SK-N-SH (cell line): ENCODE measurements at regions not wholly inside any gene's neighbourhood (a gene's known extent, or its start where the extent isn't known, plus 50 kb on each side); places are given as distances from the start of the nearest gene placed in this dataset.
A peak's percentile ranks its signal among the peaks of the same experiment; 100 is the strongest.

Source experiments
- CTCF ChIA-PET: fragments of 300-600, 350-600 bp; formaldehyde crosslinking; extraction: SDS; loops from one replicate; lab custom pipeline; 2021; lab: Yijun Ruan, JAX
- POLR2A ChIA-PET: fragments of 350-600 bp; sonication (Branson Sonifier 250); formaldehyde crosslinking; extraction: SDS; loops from one replicate; lab custom pipeline; 2020; ENCODE audit warnings: antibody characterized with exemption, inconsistent platforms; lab: Yijun Ruan, JAX
- DNase-seq: peaks from one replicate; pipeline ENCODE4 v3.0.0; 2012
- H2AFZ ChIP-seq: fragments of 200-600 bp; sonication (generic); 2 replicates; pipeline ENCODE4 v1.8.1; 2016; ENCODE audit warnings: antibody characterized with exemption, mild to moderate bottlenecking, low read depth
- H3F3A ChIP-seq: fragments of 200-600 bp; sonication (generic); replicated peaks from 2 replicates; pipeline ENCODE3; 2016; ENCODE audit warnings: antibody characterized with exemption, mild to moderate bottlenecking; ENCODE audit not compliant: insufficient read depth
- H3K27ac ChIP-seq, 2 experiments: fragments of 200-500 bp in 1 of 2; fragments of 200-600 bp in 1 of 2; sonication (Bioruptor generic) in 1 of 2; sonication (generic), shearing (Covaris generic) in 1 of 2; 2 replicates each; pipeline versions ENCODE4 v1.5.1 to v1.6.1; 2014 to 2016; ENCODE audit warnings: low read depth in 2 of 2, inconsistent platforms in 1 of 2, low read length in 1 of 2, mild to moderate bottlenecking in 1 of 2, mixed read lengths in 1 of 2
- H3K27me3 ChIP-seq: fragments of 200-600 bp; sonication (generic), shearing (Covaris generic); 2 replicates; pipeline ENCODE4 v1.6.1; 2016; ENCODE audit warnings: mixed run types; ENCODE audit not compliant: insufficient read depth
- H3K36me3 ChIP-seq, 2 experiments: fragments of 200-500 bp in 1 of 2; fragments of 200-600 bp in 1 of 2; sonication (Bioruptor generic) in 1 of 2; sonication (generic) in 1 of 2; replicated peaks in 1 of 2; 2 replicates each; pipeline versions ENCODE3 to v1.5.1; 2014 to 2016; ENCODE audit warnings: low read length in 1 of 2, mild to moderate bottlenecking in 1 of 2; ENCODE audit not compliant: insufficient read depth in 2 of 2, control insufficient read depth in 1 of 2
- H3K4me1 ChIP-seq, 2 experiments: fragments of 200-500 bp in 1 of 2; fragments of 200-600 bp in 1 of 2; sonication (Bioruptor generic) in 1 of 2; sonication (generic), shearing (Covaris generic) in 1 of 2; 2 replicates each; pipeline versions ENCODE4 v1.5.1 to v1.6.1; 2014 to 2016; ENCODE audit warnings: low read depth in 1 of 2, low read length in 1 of 2, mixed run types in 1 of 2; ENCODE audit not compliant: insufficient read depth in 2 of 2, control insufficient read depth in 1 of 2
- H3K4me2 ChIP-seq: fragments of 200-600 bp; sonication (generic), shearing (Covaris generic); 2 replicates; pipeline ENCODE4 v1.6.1; 2017; ENCODE audit warnings: mixed run types
- H3K4me3 ChIP-seq, 2 experiments: fragments of 200-500 bp in 1 of 2; fragments of 200-600 bp in 1 of 2; sonication (Bioruptor generic) in 1 of 2; sonication (generic), shearing (Covaris generic) in 1 of 2; 2 replicates each; pipeline versions ENCODE4 v1.5.1 to v1.8.1; 2014 to 2016; ENCODE audit warnings: low read depth in 2 of 2, inconsistent platforms in 1 of 2, low read length in 1 of 2, mild to moderate bottlenecking in 1 of 2, mixed read lengths in 1 of 2, moderate library complexity in 1 of 2
- H3K79me2 ChIP-seq: fragments of 200-600 bp; sonication (generic); 2 replicates; pipeline ENCODE4 v1.8.1; 2017; ENCODE audit warnings: mild to moderate bottlenecking; ENCODE audit not compliant: insufficient read depth
- H3K9ac ChIP-seq: fragments of 200-600 bp; sonication (generic); 2 replicates; pipeline ENCODE4 v1.6.1; 2017; ENCODE audit warnings: mixed run types
- H3K9me2 ChIP-seq: fragments of 200-600 bp; sonication (generic); 2 replicates; pipeline ENCODE4 v1.6.1; 2017; ENCODE audit warnings: mixed run types
- H3K9me3 ChIP-seq: fragments of 200-600 bp; sonication (generic); 2 replicates; pipeline ENCODE4 v1.6.1; 2017; ENCODE audit warnings: mixed run types, mild to moderate bottlenecking, moderate library complexity
- H4K20me1 ChIP-seq: fragments of 200-600 bp; sonication (generic); 2 replicates; pipeline ENCODE4 v1.6.1; 2017; ENCODE audit warnings: mild to moderate bottlenecking, mixed run types; ENCODE audit not compliant: insufficient read depth
- GABPA ChIP-seq: IDR thresholded peaks from 2 replicates; pipeline ENCODE4 v1.4.0; 2012; ENCODE audit warnings: low read depth, mild to moderate bottlenecking
- JUND ChIP-seq: IDR thresholded peaks from 2 replicates; pipeline ENCODE4 v1.4.0; 2012
- MEF2A ChIP-seq: IDR thresholded peaks from 2 replicates; pipeline ENCODE4 v1.4.0; 2012; ENCODE audit warnings: low read depth, borderline replicate concordance
- NRF1 ChIP-seq: IDR thresholded peaks from 2 replicates; pipeline ENCODE4 v1.6.1; 2012; ENCODE audit warnings: low read depth, mild to moderate bottlenecking, low read length
- PBX3 ChIP-seq: IDR thresholded peaks from 2 replicates; pipeline ENCODE4; 2012
- RAD21 ChIP-seq: IDR thresholded peaks from 2 replicates; pipeline ENCODE4 v1.6.1; 2012; ENCODE audit warnings: mild to moderate bottlenecking, low read length
- REST ChIP-seq: IDR thresholded peaks from 2 replicates; pipeline ENCODE4 v1.6.1; 2012; ENCODE audit warnings: mild to moderate bottlenecking, low read depth, low read length, moderate library complexity
- RXRA ChIP-seq: IDR thresholded peaks from 2 replicates; pipeline ENCODE4 v1.4.0; 2012; ENCODE audit warnings: low read depth, mild to moderate bottlenecking, borderline replicate concordance
- TCF12 ChIP-seq: IDR thresholded peaks from 2 replicates; pipeline ENCODE4 v1.4.0; 2012
- TEAD4 ChIP-seq: IDR thresholded peaks from 2 replicates; pipeline ENCODE4 v1.4.0; 2012; ENCODE audit warnings: mild to moderate bottlenecking, borderline replicate concordance; ENCODE audit not compliant: insufficient read depth
- USF1 ChIP-seq: IDR thresholded peaks from 2 replicates; pipeline ENCODE4 v1.4.0; 2012; ENCODE audit warnings: low read depth, borderline replicate concordance
- WGBS: methylation state at CpG from one replicate; pipeline ENCODE4 v1.1.6; 2017; ENCODE audit warnings: low lambda C conversion rate; 5-methylcytosine and 5-hydroxymethylcytosine counted together

GRCh38 chr15:25527118-25527517 lies 88.3 kb upstream of the UBE3A start:
- WGBS, result 37% methylated on average over 3 of the region's 3 CpGs
- DNase-seq, result no peak
- Histone ChIP-seq H3K9me2 (no peaks in the 10 kb centered on the region), H3K4me3 (no peak overlapping the region), H3K27ac (no peak overlapping the region), H3K4me1 (no peaks in the 10 kb centered on the region), H4K20me1 (no peaks in the 10 kb centered on the region), H2AFZ (no peak overlapping the region), H3K79me2 (no peaks in the 10 kb centered on the region), H3K27me3 (no peaks in the 10 kb centered on the region), H3K9me3 (no peaks in the 10 kb centered on the region), H3K9ac (no peak overlapping the region), H3F3A (no peaks in the 10 kb centered on the region), H3K36me3 (no peaks in the 10 kb centered on the region), H3K4me2 (no peak overlapping the region)
- TF ChIP-seq GABPA (no peak), PBX3 (0 out of 2 replicates have a peak, but pooled peaks have one; percentile 22)
- POLR2A ChIA-PET, result no interaction called here
- CTCF ChIA-PET, result interaction anchor here (0.9 to 1.4 kb wide), 2 partner anchors 16 to 25 kb away, joined by 3 read pairs; no protein-coding TSS in a partner anchor

GRCh38 chr15:25525741-25526140 lies 86.9 kb upstream of the UBE3A start:
- Histone ChIP-seq H3K9me2 (no peaks in the 10 kb centered on the region), H3K4me3 (no peak overlapping the region), H3K79me2 (no peaks in the 10 kb centered on the region), H3K36me3 (no peaks in the 10 kb centered on the region), H2AFZ (no peak overlapping the region), H3K9ac (no peak overlapping the region), H3K9me3 (no peaks in the 10 kb centered on the region), H3K27me3 (no peaks in the 10 kb centered on the region), H3F3A (no peaks in the 10 kb centered on the region), H3K4me2 (no peak overlapping the region), H3K4me1 (no peaks in the 10 kb centered on the region), H4K20me1 (no peaks in the 10 kb centered on the region), H3K27ac (no peak overlapping the region)
- TF ChIP-seq TCF12 (0 out of 2 replicates have a peak, but pooled peaks have one; percentile 39), RXRA (no peak), RAD21 (no peak), JUND (0 out of 2 replicates have a peak, but pooled peaks have one; percentile 21), PBX3 (peak; percentile 54; the same call in 1 of the 2 replicates), TEAD4 (no peak), MEF2A (no peak), USF1 (no peak), NRF1 (no peak), REST (peak; percentile 38; the same call in 1 of the 2 replicates)
- no peak for DNase-seq
- WGBS, result 23% methylated on average over 8 of the region's 8 CpGs
- ChIA-PET CTCF (interaction anchor here (1.2 to 1.4 kb wide), 2 partner anchors 17 kb away, joined by 3 to 6 read pairs; no protein-coding TSS in a partner anchor), POLR2A (no interaction called here)
